Large intestine (tissue), 3 donors: ENCODE measurements at regions not wholly inside any gene's neighbourhood (a gene's known extent, or its start where the extent isn't known, plus 50 kb on each side); places are given as distances from the start of the nearest gene placed in this dataset.

Experiments used
- DNase-seq, 2 donors: peaks; one replicate each; pipeline versions ENCODE4 v3.0.0 to v3.0.0-alpha.2; 2013
- H3K27ac ChIP-seq: one replicate; pipeline ENCODE4 v1.5.1; 2013; ENCODE audit warnings: low read length
- H3K27me3 ChIP-seq: 2 replicates; pipeline ENCODE4 v1.6.1; 2013; ENCODE audit warnings: low read length; ENCODE audit not compliant: control insufficient read depth, insufficient read depth
- H3K36me3 ChIP-seq: 2 replicates; pipeline ENCODE4 v1.6.1; 2013; ENCODE audit warnings: low read length; ENCODE audit not compliant: control insufficient read depth, insufficient read depth
- H3K4me1 ChIP-seq: one replicate; pipeline ENCODE4 v1.6.1; 2013; ENCODE audit warnings: low read length; ENCODE audit not compliant: control insufficient read depth, insufficient read depth
- H3K4me3 ChIP-seq: one replicate; pipeline ENCODE4 v1.5.1; 2013; ENCODE audit warnings: low read length
- H3K9me3 ChIP-seq: one replicate; pipeline ENCODE4 v1.6.1; 2013; ENCODE audit warnings: mild to moderate bottlenecking, low read depth, low read length, moderate library complexity; ENCODE audit not compliant: control insufficient read depth
- WGBS: methylation state at CpG from one replicate; pipeline ENCODE4 v1.1.5; 2013; ENCODE audit warnings: low lambda C conversion rate; ENCODE audit not compliant: insufficient coverage; 5-methylcytosine and 5-hydroxymethylcytosine counted together

- H3K4me3 ChIP-seq, result no peak overlapping the region
- H3K9me3 ChIP-seq, result peaks cover 9% of the 10 kb centered on the region
- no peak for DNase-seq
Observed at GRCh38 chr6:134599079-134599478, 281.2 kb upstream of the SGK1 start.

GRCh38 chr6:134596191-134596590 is 278.3 kb upstream of the SGK1 start:
- Histone ChIP-seq H3K4me3 (no peak overlapping the region), H3K27ac (no peak overlapping the region), H3K4me1 (no peaks in the 10 kb centered on the region), H3K36me3 (no peaks in the 10 kb centered on the region), H3K27me3 (no peaks in the 10 kb centered on the region), H3K9me3 (peaks cover 8% of the 10 kb centered on the region)
- WGBS, result no CpG with 5 or more reads among the region's 1 CpG
- DNase-seq, result no peak

More at GRCh38 chr6:134599079-134599478, 281.2 kb upstream of the SGK1 start:
- no peaks in the 10 kb centered on the region for H3K27me3 ChIP-seq
- no CpG with 5 or more reads among the region's 3 CpGs for WGBS
- H3K36me3 ChIP-seq, result no peaks in the 10 kb centered on the region
- no peaks in the 10 kb centered on the region for H3K4me1 ChIP-seq
- no peak overlapping the region for H3K27ac ChIP-seq

DNA sequence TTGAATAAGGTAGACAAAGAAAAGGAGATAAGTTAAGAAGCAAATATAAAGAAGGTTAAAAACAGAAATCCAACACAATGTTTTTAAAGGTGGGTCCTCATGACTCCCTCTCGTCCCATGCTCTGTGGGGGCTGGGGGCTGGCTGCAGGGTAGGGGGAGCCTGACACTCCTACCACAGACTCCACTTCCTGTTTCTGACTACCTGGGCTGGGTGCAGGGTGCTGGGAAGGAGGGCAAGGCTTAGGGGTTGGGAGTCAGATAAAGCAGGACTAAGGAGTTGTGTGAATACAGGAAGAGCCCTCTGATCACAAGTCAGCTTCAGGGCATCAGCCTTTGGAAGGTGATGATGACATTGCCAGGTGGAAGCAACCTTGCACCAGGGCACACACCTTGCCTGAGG is 277.0 kb upstream of the SGK1 start:
- H3K36me3 ChIP-seq, result no peaks in the 10 kb centered on the region
- no peak overlapping the region for H3K27ac ChIP-seq
- H3K4me3 ChIP-seq, result no peak overlapping the region
- H3K27me3 ChIP-seq, result no peaks in the 10 kb centered on the region
- H3K9me3 ChIP-seq, result no peaks in the 10 kb centered on the region
- DNase-seq, result no peak
- WGBS, result no CpG with 5 or more reads among the region's 1 CpG
- H3K4me1 ChIP-seq, result no peaks in the 10 kb centered on the region

GRCh38 chr6:134593887-134594286 is 276.0 kb upstream of the SGK1 start:
- H3K36me3 ChIP-seq, result no peaks in the 10 kb centered on the region
- H3K4me1 ChIP-seq, result no peaks in the 10 kb centered on the region
- no peak overlapping the region for H3K27ac ChIP-seq
- H3K4me3 ChIP-seq, result no peak overlapping the region
- no CpG with 5 or more reads among the region's 7 CpGs for WGBS
- no peaks in the 10 kb centered on the region for H3K9me3 ChIP-seq
- no peak for DNase-seq
- no peaks in the 10 kb centered on the region for H3K27me3 ChIP-seq

DNA sequence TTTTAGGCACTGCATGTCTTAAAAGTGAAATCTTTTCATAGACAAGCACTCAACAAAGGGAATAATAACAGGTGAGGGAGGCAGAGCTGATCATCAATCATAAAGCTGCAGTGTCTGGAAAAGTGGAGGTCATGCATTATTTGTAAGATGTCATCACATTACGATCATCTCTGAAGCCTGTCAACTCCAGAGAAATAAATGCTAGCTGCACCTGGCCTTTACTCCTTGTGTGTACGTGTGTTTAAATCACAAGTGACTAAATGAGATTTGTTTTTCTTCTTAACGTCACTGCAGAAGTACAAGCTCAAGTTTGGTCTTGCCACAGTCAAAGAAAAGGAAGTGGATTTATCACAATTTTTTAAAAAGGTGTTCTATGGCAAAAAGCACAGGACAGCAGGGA is 275.5 kb upstream of the SGK1 start:
- H3K27ac ChIP-seq, result no peak overlapping the region
- no peak overlapping the region for H3K4me3 ChIP-seq
- 100% methylated on average over 1 of the region's 3 CpGs for WGBS
- no peaks in the 10 kb centered on the region for H3K4me1 ChIP-seq
- no peak for DNase-seq
- no peaks in the 10 kb centered on the region for H3K27me3 ChIP-seq
- no peaks in the 10 kb centered on the region for H3K36me3 ChIP-seq
- H3K9me3 ChIP-seq, result no peaks in the 10 kb centered on the region

DNA sequence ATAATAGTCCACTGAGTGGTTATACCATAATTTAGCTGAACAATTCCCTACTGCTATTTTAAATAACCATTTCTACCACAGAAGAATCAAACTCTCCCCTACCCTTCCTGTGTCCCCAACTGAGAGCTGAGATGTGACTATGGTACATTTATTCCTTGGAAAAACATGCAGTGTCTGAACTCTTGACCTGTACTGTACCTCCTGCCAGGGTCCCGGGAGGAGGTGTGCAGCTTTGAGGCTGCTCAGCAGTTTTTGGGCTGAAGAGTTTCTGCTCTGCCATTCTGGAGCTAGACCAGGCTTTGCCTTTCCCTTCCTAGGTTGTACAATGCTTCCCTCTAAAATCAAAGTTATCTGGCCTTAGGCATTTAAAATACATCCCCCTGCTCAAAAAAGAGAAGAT is 275.1 kb upstream of the SGK1 start:
- no CpG with 5 or more reads among the region's 1 CpG for WGBS
- no peaks in the 10 kb centered on the region for H3K36me3 ChIP-seq
- no peak overlapping the region for H3K27ac ChIP-seq
- DNase-seq, result no peak
- H3K4me3 ChIP-seq, result no peak overlapping the region
- no peaks in the 10 kb centered on the region for H3K4me1 ChIP-seq
- no peaks in the 10 kb centered on the region for H3K9me3 ChIP-seq
- H3K27me3 ChIP-seq, result no peaks in the 10 kb centered on the region

- 94% methylated on average over 3 of the region's 7 CpGs for WGBS
- H3K4me3 ChIP-seq, result no peak overlapping the region
- no peak for DNase-seq
- no peaks in the 10 kb centered on the region for H3K4me1 ChIP-seq
- peaks cover 3% of the 10 kb centered on the region for H3K9me3 ChIP-seq
- H3K36me3 ChIP-seq, result no peaks in the 10 kb centered on the region
- no peak overlapping the region for H3K27ac ChIP-seq
- no peaks in the 10 kb centered on the region for H3K27me3 ChIP-seq
Observed at GRCh38 chr6:134590449-134590848, 272.5 kb upstream of the SGK1 start.

GRCh38 chr6:134590004-134590403 is 272.1 kb upstream of the SGK1 start:
- WGBS, result 88% methylated on average over 1 of the region's 5 CpGs

GRCh38 chr6:134589512-134589911 is 271.6 kb upstream of the SGK1 start:
- H3K4me1 ChIP-seq, result no peaks in the 10 kb centered on the region
- H3K36me3 ChIP-seq, result no peaks in the 10 kb centered on the region
- H3K27me3 ChIP-seq, result no peaks in the 10 kb centered on the region
- DNase-seq, result no peak
- H3K9me3 ChIP-seq, result peaks cover 3% of the 10 kb centered on the region
- H3K4me3 ChIP-seq, result no peak overlapping the region
- H3K27ac ChIP-seq, result no peak overlapping the region
- no CpG with 5 or more reads among the region's 5 CpGs for WGBS

More at GRCh38 chr6:134590004-134590403, 272.1 kb upstream of the SGK1 start:
- DNase-seq, result no peak
- Histone ChIP-seq H3K4me1 (no peaks in the 10 kb centered on the region), H3K4me3 (no peak overlapping the region), H3K9me3 (peaks cover 3% of the 10 kb centered on the region), H3K27me3 (no peaks in the 10 kb centered on the region), H3K27ac (no peak overlapping the region), H3K36me3 (no peaks in the 10 kb centered on the region)

DNA sequence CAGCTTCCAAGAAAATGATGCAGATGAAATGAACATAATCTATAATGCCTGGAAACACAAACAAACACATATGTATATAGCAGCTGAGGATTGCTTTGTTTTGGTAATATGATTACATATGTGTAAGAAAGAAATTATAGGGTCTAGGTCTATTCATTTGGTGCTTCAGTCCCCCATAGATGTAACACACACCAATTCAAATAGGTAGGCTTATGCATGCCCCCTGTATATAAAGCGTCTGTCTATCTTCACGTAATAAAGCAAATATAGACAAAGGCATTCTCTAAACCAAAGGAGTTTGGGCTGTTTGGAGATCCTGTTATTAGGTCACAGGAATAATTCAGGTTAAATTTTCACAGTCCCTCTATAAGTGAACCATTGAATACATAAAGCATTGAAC is 270.4 kb upstream of the SGK1 start:
- H3K9me3 ChIP-seq, result peaks cover 3% of the 10 kb centered on the region
- no peaks in the 10 kb centered on the region for H3K4me1 ChIP-seq
- H3K27me3 ChIP-seq, result no peaks in the 10 kb centered on the region
- 80% methylated on average over 2 of the region's 2 CpGs for WGBS
- no peak overlapping the region for H3K27ac ChIP-seq
- DNase-seq, result no peak
- no peak overlapping the region for H3K4me3 ChIP-seq
- H3K36me3 ChIP-seq, result no peaks in the 10 kb centered on the region

DNA sequence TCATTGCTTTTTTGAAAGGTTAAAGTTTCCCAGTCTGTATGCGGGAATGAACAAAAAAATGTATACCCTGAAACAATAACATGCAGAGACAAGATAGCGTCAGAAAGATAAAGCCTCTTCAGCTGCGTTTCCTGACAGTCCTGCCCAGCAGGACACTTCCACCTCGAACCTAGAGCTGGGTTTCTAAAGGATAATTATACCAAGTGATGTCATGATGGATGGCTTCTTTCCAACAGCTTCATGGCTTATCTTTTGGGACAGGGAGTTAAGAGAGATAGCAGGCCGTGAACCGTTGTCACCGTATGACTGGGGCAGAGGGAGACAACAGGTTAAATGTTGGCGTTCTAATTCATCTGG is 267.6 kb upstream of the SGK1 start:
- DNase-seq, result no peak
- no peaks in the 10 kb centered on the region for H3K27me3 ChIP-seq
- H3K4me1 ChIP-seq, result no peaks in the 10 kb centered on the region
- no peak overlapping the region for H3K4me3 ChIP-seq
- H3K9me3 ChIP-seq, result peaks cover 3% of the 10 kb centered on the region
- WGBS, result 100% methylated on average over 1 of the region's 8 CpGs
- H3K27ac ChIP-seq, result no peak overlapping the region
- H3K36me3 ChIP-seq, result no peaks in the 10 kb centered on the region
